Ovary (tissue), 7 donors: ENCODE measurements at regions not wholly inside any gene's neighbourhood (a gene's known extent, or its start where the extent isn't known, plus 50 kb on each side); places are given as distances from the start of the nearest gene placed in this dataset.

Experiments used
- DNase-seq, 5 donors: peaks; one replicate each; pipeline ENCODE4 v3.0.0-alpha.2; 2019 to 2020
- H3K27ac ChIP-seq, 2 donors: fragments of 200-600 bp; one replicate each; pipeline versions ENCODE4 v1.5.1 to v1.8.0; 2019 to 2022
- H3K27me3 ChIP-seq: fragments of 200-600 bp; one replicate; pipeline ENCODE4 v1.8.0; 2022
- H3K36me3 ChIP-seq: fragments of 200-600 bp; sonication (generic); one replicate; pipeline ENCODE4 v1.5.1; 2019
- H3K4me1 ChIP-seq: one replicate; pipeline ENCODE4 v1.8.1; 2013; ENCODE audit warnings: mild to moderate bottlenecking, moderate library complexity; ENCODE audit not compliant: insufficient read depth
- H3K4me3 ChIP-seq: fragments of 200-600 bp; sonication (generic); one replicate; pipeline ENCODE4 v1.5.1; 2017
- H3K9me3 ChIP-seq, 2 donors: fragments of 200-600 bp in 1 of 2; sonication (generic) in 1 of 2; one replicate each; pipeline versions ENCODE4 v1.5.1 to v1.8.1; 2013 to 2019; ENCODE audit warnings: mild to moderate bottlenecking in 1 of 2, moderate library complexity in 1 of 2
- EP300 ChIP-seq: sonication (generic); formaldehyde crosslinking; IDR thresholded peaks from one replicate; pipeline ENCODE4 v1.6.1; 2017; ENCODE audit warnings: antibody characterized with exemption
- POLR2A ChIP-seq: fragments of 450-650 bp; IDR thresholded peaks from one replicate; pipeline ENCODE4 v1.6.1; 2017; ENCODE audit warnings: antibody characterized with exemption, mild to moderate bottlenecking, moderate library complexity
- WGBS, 3 donors: extraction: QIAGEN DNeasy Blood & Tissue Kit in 1 of 3; methylation state at CpG; one replicate each; pipeline versions ENCODE4 v1.1.5 to v1.1.7; 2013 to 2017; 5-methylcytosine and 5-hydroxymethylcytosine counted together
- intact Hi-C, 4 donors: fragments of 100-400 bp; cut with DNase I; formaldehyde crosslinking; loops; one replicate each; pipeline versions ENCODE4 v1.11.0 to v1.15.1; 2022 to 2023
- TF ChIP-seq, protein P1 (sequence below), 3 donors: fragments of 450-650 bp in 2 of 3; fragments of 200-600 bp in 1 of 3; IDR thresholded peaks; one replicate each; pipeline versions ENCODE4 v1.5.1 to v1.8.0; 2016 to 2022; ENCODE audit warnings: antibody characterized with exemption in 3 of 3, mild to moderate bottlenecking in 1 of 3
- donor health status: DM: no; HTN: no; CAD: no; lungs with moderate emphysema.
- donor health status: DM: no; HTN: no; CAD: no.
- donor health status: Bipolar disorder and iron deficiency.
- donor health status: DM: no; HTN: no; CAD: no.
- donor health status: DM: yes; HTN: yes; CAD: no.

DNA sequence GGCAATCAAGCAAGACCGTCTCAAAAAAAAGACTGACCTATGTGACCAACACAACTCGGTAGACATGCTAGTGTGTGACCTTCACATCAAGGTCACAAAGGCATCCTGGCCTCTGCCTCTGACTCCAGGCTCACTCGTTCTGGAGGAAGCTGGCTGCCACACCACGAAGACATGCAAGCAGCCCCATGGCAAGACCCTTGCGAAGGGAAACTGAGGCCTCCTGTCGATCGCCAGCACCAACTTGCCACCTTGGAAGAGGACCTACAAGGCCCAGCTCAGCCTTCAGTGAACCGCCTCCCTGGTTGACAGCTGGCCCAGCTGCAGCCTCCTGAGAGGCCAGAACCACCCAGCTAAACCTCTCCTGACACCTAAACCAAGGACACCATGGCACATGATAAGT is 79.3 kb upstream of the ASAP2 start:
- no peaks in the 10 kb centered on the region for H3K4me1 ChIP-seq
- intact Hi-C loops = no loop called here
- no peaks in the 10 kb centered on the region for H3K27me3 ChIP-seq
- DNase-seq = no peak
- TF ChIP-seq POLR2A (no peak), EP300 (no peak)
- TF ChIP-seq, protein P1, sequence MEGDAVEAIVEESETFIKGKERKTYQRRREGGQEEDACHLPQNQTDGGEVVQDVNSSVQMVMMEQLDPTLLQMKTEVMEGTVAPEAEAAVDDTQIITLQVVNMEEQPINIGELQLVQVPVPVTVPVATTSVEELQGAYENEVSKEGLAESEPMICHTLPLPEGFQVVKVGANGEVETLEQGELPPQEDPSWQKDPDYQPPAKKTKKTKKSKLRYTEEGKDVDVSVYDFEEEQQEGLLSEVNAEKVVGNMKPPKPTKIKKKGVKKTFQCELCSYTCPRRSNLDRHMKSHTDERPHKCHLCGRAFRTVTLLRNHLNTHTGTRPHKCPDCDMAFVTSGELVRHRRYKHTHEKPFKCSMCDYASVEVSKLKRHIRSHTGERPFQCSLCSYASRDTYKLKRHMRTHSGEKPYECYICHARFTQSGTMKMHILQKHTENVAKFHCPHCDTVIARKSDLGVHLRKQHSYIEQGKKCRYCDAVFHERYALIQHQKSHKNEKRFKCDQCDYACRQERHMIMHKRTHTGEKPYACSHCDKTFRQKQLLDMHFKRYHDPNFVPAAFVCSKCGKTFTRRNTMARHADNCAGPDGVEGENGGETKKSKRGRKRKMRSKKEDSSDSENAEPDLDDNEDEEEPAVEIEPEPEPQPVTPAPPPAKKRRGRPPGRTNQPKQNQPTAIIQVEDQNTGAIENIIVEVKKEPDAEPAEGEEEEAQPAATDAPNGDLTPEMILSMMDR (IDR thresholded peaks at IDR 0.05) = no peak
- 85 to 92% (median 88%) methylated on average over 8 of the region's 8 CpGs for WGBS, 3 donors
- H3K27ac ChIP-seq = no peak overlapping the region
- H3K36me3 ChIP-seq = no peaks in the 10 kb centered on the region
- no peak overlapping the region for H3K4me3 ChIP-seq
- H3K9me3 ChIP-seq = no peaks in the 10 kb centered on the region

DNA sequence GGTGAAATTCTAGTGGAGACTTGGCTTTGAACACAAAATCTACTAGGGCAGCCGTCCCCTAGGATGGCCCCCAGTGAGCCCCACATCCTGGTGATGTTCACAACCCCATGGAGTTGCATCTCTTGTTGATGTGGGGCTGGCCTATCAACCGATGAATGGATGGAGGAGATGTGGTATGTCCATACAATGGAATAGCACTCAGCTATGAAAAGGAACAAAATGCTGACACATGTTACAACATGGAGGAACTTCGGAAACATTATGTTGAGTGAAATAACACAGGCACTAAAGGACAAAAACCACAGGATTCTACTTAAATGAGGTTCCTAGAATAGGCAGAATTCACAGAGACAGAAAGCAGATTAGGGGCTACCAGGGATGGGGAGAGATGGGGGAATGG is 80.1 kb upstream of the ASAP2 start:
- WGBS, 3 donors = 96 to 99% (median 96%) methylated on average over 3 of the region's 3 CpGs
- Histone ChIP-seq H3K27ac (no peak overlapping the region), H3K9me3 (no peaks in the 10 kb centered on the region), H3K36me3 (no peaks in the 10 kb centered on the region), H3K27me3 (no peaks in the 10 kb centered on the region), H3K4me1 (no peaks in the 10 kb centered on the region), H3K4me3 (no peak overlapping the region)
- DNase-seq = no peak
- TF ChIP-seq, protein P1 (IDR thresholded peaks at IDR 0.05) = no peak
- TF ChIP-seq EP300 = no peak
- no peak for TF ChIP-seq POLR2A
- intact Hi-C loops = no loop called here

DNA sequence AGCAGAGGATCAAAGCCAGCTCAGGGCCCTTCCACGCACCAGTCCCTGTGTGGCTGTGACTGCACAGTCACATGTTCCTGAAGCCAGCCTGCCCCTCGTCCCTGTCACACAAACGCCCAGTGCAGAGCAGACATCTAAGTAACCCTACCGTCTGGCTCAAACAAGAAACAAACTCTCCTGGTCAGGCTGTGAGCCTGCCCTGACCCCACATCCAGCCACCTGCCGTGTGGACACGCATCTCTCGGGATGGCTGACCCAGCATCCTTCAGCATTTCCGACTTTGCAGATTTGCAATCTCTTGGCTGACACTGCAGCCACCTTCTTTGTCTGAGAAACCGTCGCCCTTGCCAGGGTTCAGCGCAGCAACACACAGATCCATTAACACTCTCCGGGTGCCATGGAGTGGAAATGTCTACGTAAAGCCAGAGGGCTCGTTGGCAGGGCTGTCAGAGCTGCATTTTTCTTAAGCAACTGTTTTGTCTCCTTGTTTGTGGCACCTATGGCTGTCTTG is 82.3 kb upstream of the ASAP2 start:
- no peaks in the 10 kb centered on the region for H3K9me3 ChIP-seq
- H3K36me3 ChIP-seq = no peaks in the 10 kb centered on the region
- no peaks in the 10 kb centered on the region for H3K4me1 ChIP-seq
- H3K4me3 ChIP-seq = no peak overlapping the region
- intact Hi-C loops = no loop called here
- no peaks in the 10 kb centered on the region for H3K27me3 ChIP-seq
- no peak for TF ChIP-seq POLR2A
- TF ChIP-seq EP300 = no peak
- TF ChIP-seq, protein P1 (IDR thresholded peaks at IDR 0.05) = no peak
- no peak for DNase-seq
- H3K27ac ChIP-seq = no peak overlapping the region
- 72 to 80% (median 75%) methylated on average over 14 of the region's 14 CpGs for WGBS, 3 donors

DNA sequence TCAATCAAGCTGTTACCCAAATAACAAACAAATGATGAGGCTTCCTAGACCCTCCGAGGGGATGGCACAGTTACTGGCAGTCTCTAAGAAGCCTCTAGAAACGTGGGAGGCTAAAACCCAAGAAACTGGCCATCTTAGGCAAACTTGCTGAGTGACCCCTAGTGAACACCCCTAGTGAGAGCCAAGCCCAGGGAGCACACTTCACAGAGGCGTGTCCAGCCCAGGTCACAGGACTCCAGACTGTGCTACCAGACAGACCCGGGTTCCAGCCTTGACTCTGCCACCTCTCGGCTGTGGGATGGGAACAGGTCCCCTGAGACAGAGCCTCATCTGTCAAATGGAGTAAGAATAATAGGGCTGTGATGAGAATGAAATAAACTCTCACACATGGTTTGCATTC is 83.5 kb upstream of the ASAP2 start:
- WGBS, 3 donors = 68 to 78% (median 74%) methylated on average over 5 of the region's 5 CpGs
- no peak for TF ChIP-seq EP300
- TF ChIP-seq, protein P1 (IDR thresholded peaks at IDR 0.05) = no peak
- no peak for TF ChIP-seq POLR2A

More for the DNA sequence above, 83.5 kb upstream of the ASAP2 start:
- DNase-seq = no peak
- Histone ChIP-seq H3K36me3 (no peaks in the 10 kb centered on the region), H3K27ac (no peak overlapping the region), H3K27me3 (no peaks in the 10 kb centered on the region), H3K4me3 (no peak overlapping the region), H3K9me3 (no peaks in the 10 kb centered on the region), H3K4me1 (no peaks in the 10 kb centered on the region)
- intact Hi-C loops = no loop called here
